GM18502 (cell line): ENCODE measurements at regions not wholly inside any gene's neighbourhood (a gene's known extent, or its start where the extent isn't known, plus 50 kb on each side); places are given as distances from the start of the nearest gene placed in this dataset.
"Not testable (repeated sequence)": the region's sequence is repeated elsewhere in the genome, so short reads cannot be mapped to it uniquely, and the experiment has no call there.

Experiments used
- ATAC-seq: cut with Tn5 transposase; IDR thresholded peaks from one replicate; pipeline ENCODE4 v1.9.1; 2021; ENCODE audit warnings: mild to moderate bottlenecking; ENCODE audit not compliant: unreplicated experiment, poor library complexity

GRCh38 chr6:170013815-170014214 is 262.4 kb downstream of the ERMARD start:
- ATAC-seq: no peak

GRCh38 chr6:170012037-170012330 is 260.6 kb downstream of the ERMARD start:
- ATAC-seq: no peak

- ATAC-seq: no peak
Observed at GRCh38 chr6:170011204-170012036, 260.0 kb downstream of the ERMARD start.

GRCh38 chr6:170010665-170011203 is 259.3 kb downstream of the ERMARD start:
- ATAC-seq: no peak

- no peak for ATAC-seq
Observed at GRCh38 chr6:170008294-170008785, 256.9 kb downstream of the ERMARD start.

- no peak for ATAC-seq
Observed at GRCh38 chr6:170007468-170008293, 256.3 kb downstream of the ERMARD start.

- no peak for ATAC-seq
Observed at GRCh38 chr6:170006900-170007467, 255.6 kb downstream of the ERMARD start.

GRCh38 chr6:170006071-170006899 is 254.9 kb downstream of the ERMARD start:
- no peak for ATAC-seq

GRCh38 chr6:170005665-170006064 is 254.2 kb downstream of the ERMARD start:
- no peak for ATAC-seq

- ATAC-seq: no peak
Observed at GRCh38 chr6:170004585-170005210, 253.3 kb downstream of the ERMARD start.

- ATAC-seq: no peak
Observed at GRCh38 chr6:170003451-170004160, 252.2 kb downstream of the ERMARD start.

- ATAC-seq: no peak
Observed at GRCh38 chr6:170003027-170003426, 251.6 kb downstream of the ERMARD start.

GRCh38 chr6:170001782-170002181 is 250.4 kb downstream of the ERMARD start:
- ATAC-seq: not testable (repeated sequence)

- no peak for ATAC-seq
Observed at GRCh38 chr6:170000071-170000843, 248.8 kb downstream of the ERMARD start.

- no peak for ATAC-seq
Observed at GRCh38 chr6:169999367-169999766, 247.9 kb downstream of the ERMARD start.

GRCh38 chr6:169998457-169998856 is 247.0 kb downstream of the ERMARD start:
- ATAC-seq: no peak

- no peak for ATAC-seq
Observed at GRCh38 chr6:169997930-169998218, 246.5 kb downstream of the ERMARD start.

- ATAC-seq: no peak
Observed at GRCh38 chr6:169997187-169997929, 245.9 kb downstream of the ERMARD start.
